ENCODE measurements at regions not wholly inside any gene's neighbourhood (a gene's known extent, or its start where the extent isn't known, plus 50 kb on each side); places are given as distances from the start of the nearest gene placed in this dataset.
"Not testable (repeated sequence)": the region's sequence is repeated elsewhere in the genome, so short reads cannot be mapped to it uniquely, and the experiment has no call there.

DNA sequence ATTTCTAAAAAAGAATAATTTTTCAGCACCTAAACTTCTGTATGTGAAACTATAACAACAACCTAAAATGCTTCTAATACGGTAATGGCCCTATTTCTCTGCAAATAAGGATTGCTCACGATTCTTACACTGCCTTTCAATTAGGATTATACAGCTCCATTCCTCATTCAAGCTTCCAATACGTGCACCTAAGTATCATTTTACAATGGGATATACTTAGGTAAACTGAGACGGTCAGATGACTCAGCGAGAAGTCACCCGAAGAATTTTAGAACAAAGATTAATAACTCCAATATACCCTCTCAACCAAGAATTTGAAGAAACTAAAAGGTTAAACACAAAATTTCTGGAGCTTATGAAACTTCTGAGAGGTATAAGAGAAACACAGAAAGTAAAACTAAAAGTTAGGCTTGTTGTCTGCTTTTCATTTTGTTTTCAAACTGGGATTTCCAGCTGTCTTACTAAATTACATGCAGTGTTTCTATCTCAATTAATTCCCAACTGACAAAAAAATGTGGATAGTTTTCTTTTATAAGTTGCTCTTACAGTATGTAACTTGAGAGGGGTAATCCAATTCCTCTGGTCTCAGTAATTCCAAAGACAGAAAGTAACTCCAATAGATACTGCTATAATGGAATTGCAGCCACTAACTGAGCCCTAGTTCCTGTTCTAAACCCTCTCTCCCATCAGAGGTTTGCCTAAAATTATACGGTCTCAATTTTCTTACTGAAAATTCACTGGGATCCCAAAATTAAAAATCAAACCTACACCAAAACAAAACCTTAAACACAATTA lies 69.9 kb upstream of the NBPF20 start:
- TF ChIP-seq, protein P1, sequence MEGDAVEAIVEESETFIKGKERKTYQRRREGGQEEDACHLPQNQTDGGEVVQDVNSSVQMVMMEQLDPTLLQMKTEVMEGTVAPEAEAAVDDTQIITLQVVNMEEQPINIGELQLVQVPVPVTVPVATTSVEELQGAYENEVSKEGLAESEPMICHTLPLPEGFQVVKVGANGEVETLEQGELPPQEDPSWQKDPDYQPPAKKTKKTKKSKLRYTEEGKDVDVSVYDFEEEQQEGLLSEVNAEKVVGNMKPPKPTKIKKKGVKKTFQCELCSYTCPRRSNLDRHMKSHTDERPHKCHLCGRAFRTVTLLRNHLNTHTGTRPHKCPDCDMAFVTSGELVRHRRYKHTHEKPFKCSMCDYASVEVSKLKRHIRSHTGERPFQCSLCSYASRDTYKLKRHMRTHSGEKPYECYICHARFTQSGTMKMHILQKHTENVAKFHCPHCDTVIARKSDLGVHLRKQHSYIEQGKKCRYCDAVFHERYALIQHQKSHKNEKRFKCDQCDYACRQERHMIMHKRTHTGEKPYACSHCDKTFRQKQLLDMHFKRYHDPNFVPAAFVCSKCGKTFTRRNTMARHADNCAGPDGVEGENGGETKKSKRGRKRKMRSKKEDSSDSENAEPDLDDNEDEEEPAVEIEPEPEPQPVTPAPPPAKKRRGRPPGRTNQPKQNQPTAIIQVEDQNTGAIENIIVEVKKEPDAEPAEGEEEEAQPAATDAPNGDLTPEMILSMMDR (conservative IDR thresholded peaks at IDR 0.05; ENCODE audit: low read length) = not testable (repeated sequence)
- TF ChIP-seq EZH2phosphoT487 (IDR thresholded peaks at IDR 0.05; ENCODE audit: borderline replicate concordance) = not testable (repeated sequence)

Data from Loucy (cell line).